AG08396 (cell line): ENCODE measurements at regions not wholly inside any gene's neighbourhood (a gene's known extent, or its start where the extent isn't known, plus 50 kb on each side); places are given as distances from the start of the nearest gene placed in this dataset.
"Not testable (repeated sequence)": the region's sequence is repeated elsewhere in the genome, so short reads cannot be mapped to it uniquely, and the experiment has no call there.

Source experiments
- DNase-seq: peaks from one replicate; pipeline ENCODE4 v3.0.0; 2012; ENCODE audit warnings: low spot score, mixed read lengths

- not testable (repeated sequence) for DNase-seq
Observed at GRCh38 chr15:62371683-62372082, 206.6 kb upstream of the C2CD4B start.

DNA sequence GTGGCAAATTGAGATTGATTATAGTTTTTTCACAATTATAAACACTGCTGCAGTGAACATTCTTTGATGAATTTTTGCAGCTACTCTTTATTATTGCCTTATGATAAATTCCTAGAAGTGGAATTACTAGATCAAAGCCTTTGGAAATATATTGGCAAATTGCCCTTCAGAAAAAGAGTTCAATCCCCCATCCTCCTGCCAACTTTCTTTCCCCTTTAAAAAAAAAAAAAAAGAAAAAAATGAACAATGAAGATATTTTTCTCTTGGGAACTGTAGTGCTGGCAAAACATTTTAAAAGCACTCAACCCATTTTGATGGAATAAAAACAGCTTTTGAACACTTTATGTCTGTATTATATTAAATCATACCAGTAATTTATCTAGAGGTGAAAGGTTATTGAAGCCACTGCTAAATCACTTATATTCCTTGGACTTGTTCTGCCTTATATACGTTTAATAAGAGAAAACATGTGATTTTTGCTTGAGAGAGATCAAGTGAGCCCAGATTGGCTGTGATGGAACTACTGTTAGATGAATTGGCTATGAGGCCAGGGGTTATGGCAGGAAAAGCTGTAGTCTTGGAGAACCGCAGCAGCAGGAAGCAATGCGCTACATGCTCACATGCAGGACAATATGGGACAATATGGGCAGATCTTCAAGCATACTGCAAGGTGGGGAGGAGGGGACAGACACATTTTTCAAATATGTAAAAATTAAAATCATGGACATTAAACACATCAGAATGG, 212.8 kb upstream of the C2CD4B start:
- DNase-seq: no peak

GRCh38 chr15:62378772-62379498, 213.8 kb upstream of the C2CD4B start:
- no peak for DNase-seq

GRCh38 chr15:62380011-62380410, 214.9 kb upstream of the C2CD4B start:
- DNase-seq: no peak

DNA sequence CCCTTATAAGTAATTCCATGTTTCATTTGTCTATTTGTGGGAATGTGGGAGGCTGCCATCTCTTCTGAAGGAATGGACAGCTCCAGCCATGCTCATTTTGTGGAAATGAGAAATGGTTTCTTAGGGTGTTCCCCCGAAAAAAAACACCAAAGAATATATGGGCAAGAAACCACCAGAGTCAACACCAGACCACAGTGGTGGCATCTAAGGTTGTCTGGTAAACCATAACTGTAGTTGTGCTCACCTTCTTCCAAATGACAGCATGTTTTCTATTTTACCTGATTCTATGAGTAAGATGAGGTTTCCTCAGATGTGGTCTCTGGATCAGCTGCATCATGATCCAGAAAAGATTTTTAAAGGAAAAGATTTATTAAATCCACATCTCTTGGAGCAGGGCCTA, 217.0 kb upstream of the C2CD4B start:
- DNase-seq: no peak

DNA sequence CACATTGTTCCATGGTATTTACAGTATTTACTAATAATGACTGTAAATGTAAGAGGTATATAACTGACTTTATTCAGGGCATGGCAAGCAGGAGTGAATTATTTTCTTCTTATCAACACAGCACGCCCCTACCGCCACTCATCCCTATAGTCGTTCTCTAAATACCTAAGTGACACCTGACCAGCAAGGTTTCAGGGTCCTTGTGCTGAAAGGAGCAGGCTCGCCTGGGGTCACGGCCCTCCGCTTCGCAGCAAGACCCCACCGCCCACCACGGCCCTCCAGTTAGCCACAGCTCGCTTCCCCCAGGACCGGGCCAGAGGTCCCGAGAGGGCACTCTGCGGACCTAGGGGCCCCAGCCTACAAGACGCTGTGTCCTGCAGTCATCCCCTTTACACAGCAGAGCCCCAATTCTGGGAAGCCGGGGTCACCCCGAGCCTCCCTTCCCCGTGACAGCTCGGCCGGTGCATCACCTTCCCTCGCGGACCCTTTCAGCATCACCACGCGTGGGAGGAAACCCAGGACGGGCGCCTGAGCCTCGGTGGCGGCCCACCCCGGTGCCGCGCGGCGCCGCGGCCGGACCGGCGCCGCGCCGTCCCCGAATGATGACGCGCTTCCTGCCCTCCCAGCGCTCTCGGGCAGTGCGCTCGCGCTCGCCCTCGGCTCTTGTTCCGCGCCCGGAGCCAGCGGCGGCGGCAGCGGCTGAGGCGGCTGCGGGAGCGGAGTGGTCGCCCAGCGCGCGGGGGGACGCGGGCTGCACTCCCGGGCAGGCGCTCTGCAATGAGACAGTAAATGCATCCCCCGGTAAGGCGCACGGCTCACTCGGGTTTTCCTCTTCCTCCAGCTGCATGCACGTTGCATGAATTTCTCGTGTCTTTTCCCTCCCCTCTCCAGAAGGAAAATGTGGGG, 225.1 kb upstream of the C2CD4B start, which contains the start of gene TLN2:
TLN2 (plus strand) TSS at position 666 of the 906 bp plus-strand sequence.
- peak; percentile 94 for DNase-seq

- peak; percentile 66 for DNase-seq
Observed at GRCh38 chr15:62390791-62391640, 225.9 kb upstream of the C2CD4B start.

- DNase-seq: peak; percentile 78
Observed at GRCh38 chr15:62391641-62392262, 226.7 kb upstream of the C2CD4B start.

GRCh38 chr15:62392376-62392775, 227.3 kb upstream of the C2CD4B start:
- peak; percentile 29 for DNase-seq

- no peak for DNase-seq
Observed at GRCh38 chr15:62393196-62393595, 228.1 kb upstream of the C2CD4B start.

DNA sequence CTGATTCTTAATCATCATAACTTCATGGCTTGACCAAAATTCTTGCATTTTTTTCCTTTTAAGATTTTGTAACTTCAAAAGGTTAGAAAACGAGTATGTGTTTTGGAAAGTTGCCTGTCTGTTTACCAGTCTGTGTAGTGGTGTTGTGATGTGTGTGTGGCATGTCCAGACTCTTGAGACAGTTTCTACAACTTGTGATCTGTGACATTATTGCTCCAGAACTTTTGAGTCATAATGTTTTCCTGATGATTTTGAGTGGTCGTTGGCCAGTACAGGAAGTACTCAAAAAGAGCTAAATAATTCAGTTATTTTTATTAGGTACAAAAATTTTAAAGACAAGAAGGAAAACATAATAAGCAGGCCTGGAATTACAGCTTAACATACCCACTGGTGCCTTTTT, 229.0 kb upstream of the C2CD4B start:
- no peak for DNase-seq

GRCh38 chr15:62400778-62401177, 235.7 kb upstream of the C2CD4B start:
- DNase-seq: no peak

- no peak for DNase-seq
Observed at GRCh38 chr15:62402687-62403086, 237.6 kb upstream of the C2CD4B start.

DNA sequence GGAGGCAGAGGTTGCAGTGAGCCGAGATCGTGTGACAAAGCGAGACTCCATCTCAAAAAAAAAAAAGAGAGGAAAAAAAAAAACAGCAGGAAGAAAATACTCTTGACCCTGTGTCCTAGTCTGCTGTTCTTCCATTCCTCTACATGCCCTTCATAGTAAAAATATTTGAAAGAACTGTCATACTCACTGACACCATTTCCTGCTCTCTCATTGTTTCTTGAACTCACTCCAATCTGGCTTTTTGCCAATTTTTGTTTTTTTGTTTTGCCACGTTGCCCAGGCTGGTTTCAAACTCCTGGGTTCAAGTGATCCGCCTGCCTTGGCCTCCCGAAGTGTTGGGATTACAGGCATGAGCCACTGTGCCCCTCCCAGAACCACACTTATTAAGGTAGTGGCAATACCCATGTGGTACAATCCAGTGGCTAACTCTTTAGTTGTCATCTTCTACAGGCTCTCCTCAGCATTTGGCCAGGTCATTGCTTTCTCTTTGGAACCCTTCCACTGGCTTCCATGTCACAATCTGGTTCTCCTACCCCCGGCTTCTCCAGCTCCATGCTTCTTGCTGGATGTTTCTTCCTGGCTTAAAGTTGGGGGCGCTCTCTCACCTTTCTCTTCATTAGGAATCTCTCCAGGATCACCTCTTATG, 238.2 kb upstream of the C2CD4B start:
- peak; percentile 71 for DNase-seq

- no peak for DNase-seq
Observed at GRCh38 chr15:62404194-62404985, 239.3 kb upstream of the C2CD4B start.

DNA sequence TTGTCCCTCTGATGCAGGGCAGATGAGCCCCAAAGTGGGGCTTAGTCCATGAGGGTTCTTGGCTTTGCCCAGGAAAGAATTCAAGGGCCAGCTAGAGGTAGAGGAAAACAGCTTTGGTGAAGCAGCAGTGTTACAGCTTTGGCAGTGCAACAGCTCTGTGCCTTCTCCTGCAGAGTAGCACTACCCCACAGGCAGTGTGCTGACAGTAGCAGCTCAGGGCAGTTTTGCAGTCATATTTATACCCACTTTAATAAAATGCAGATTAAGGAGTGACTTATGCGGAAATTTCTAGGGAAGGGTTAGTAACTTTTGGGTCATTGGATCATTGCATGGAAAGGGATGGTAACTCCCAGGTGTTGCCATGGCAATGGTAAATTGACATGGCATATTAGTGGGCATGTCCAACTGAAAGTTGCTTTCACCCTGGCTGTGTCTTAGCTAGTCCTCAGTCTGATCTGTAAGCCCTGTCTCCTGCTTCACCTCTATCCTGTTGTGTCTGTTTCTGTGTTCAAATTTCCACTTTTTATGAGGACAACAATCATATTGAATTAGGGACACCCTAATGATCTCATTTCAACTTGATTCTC, 241.3 kb upstream of the C2CD4B start:
- DNase-seq: no peak

GRCh38 chr15:62407216-62407615, 242.1 kb upstream of the C2CD4B start:
- DNase-seq: no peak

DNA sequence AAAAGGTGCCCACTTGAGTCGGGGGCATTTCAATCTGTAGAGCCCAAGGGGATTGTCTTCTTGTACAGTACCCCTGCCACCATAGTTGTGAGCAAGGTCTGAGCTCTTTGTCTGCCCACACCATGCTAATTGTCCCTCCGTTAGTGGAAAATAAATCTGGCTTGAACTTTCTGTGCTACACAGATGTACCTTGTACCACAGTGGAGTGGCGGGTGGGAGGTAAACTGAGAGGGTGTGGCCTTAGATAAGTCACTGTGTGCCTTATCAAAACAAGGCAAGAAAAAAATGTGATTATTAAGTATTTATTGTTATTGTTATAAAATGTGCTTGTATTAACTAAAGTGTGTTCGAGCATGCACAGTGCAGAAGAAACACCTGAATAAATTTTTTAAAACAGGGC, 242.9 kb upstream of the C2CD4B start:
- DNase-seq: no peak

- DNase-seq: no peak
Observed at GRCh38 chr15:62409466-62409865, 244.4 kb upstream of the C2CD4B start.
